CD14-positive monocyte (primary cell): ENCODE measurements at regions not wholly inside any gene's neighbourhood (a gene's known extent, or its start where the extent isn't known, plus 50 kb on each side); places are given as distances from the start of the nearest gene placed in this dataset.

Experiments used
- DNase-seq, 3 donors: peaks; one replicate each; pipeline ENCODE4 v3.0.0-alpha.2; 2011 to 2022
- H2AFZ ChIP-seq: 2 replicates; pipeline ENCODE4 v1.6.0; 2012; ENCODE audit warnings: mild to moderate bottlenecking, low read depth, low read length, inconsistent platforms; ENCODE audit not compliant: insufficient read depth, poor library complexity, severe bottlenecking
- H3K27ac ChIP-seq, 2 donors: 1 replicate in 1 of 2; 2 replicates in 1 of 2; pipeline ENCODE4 v1.5.1; 2012 to 2013; ENCODE audit warnings: low read length in 2 of 2, control low read depth in 1 of 2, inconsistent platforms in 1 of 2, low read depth in 1 of 2, mild to moderate bottlenecking in 1 of 2
- H3K27me3 ChIP-seq, 2 donors: one replicate each; pipeline versions ENCODE4 v1.6.0 to v1.6.1; 2011 to 2013; ENCODE audit warnings: low read length in 2 of 2; ENCODE audit not compliant: control insufficient read depth in 2 of 2, insufficient read depth in 2 of 2
- H3K36me3 ChIP-seq, 2 donors: replicated peaks in 1 of 2; 1 replicate in 1 of 2; 2 replicates in 1 of 2; pipeline versions ENCODE4 v1.5.1 to v1.6.1; 2012 to 2013; ENCODE audit warnings: low read length in 2 of 2, control low read depth in 1 of 2, inconsistent platforms in 1 of 2, mild to moderate bottlenecking in 1 of 2; ENCODE audit not compliant: insufficient read depth in 2 of 2, control insufficient read depth in 1 of 2
- H3K4me1 ChIP-seq, 2 donors: 1 replicate in 1 of 2; 2 replicates in 1 of 2; pipeline versions ENCODE4 v1.5.1 to v1.6.1; 2012 to 2013; ENCODE audit warnings: low read length in 2 of 2, control low read depth in 1 of 2, inconsistent platforms in 1 of 2, mild to moderate bottlenecking in 1 of 2, moderate library complexity in 1 of 2; ENCODE audit not compliant: insufficient read depth in 2 of 2, control insufficient read depth in 1 of 2
- H3K4me2 ChIP-seq: replicated peaks from 2 replicates; pipeline ENCODE3; 2012; ENCODE audit warnings: low read length, moderate library complexity, mild to moderate bottlenecking; ENCODE audit not compliant: poor library complexity, severe bottlenecking; ENCODE audit errors: extremely low read depth
- H3K4me3 ChIP-seq, 3 experiments: fragments of 200-600 bp in 1 of 3; sonication (generic) in 1 of 3; replicated peaks in 1 of 3; 1 replicate in 2 of 3; 2 replicates in 1 of 3; pipeline ENCODE4 v1.5.1; 2011 to 2013; ENCODE audit warnings: low read length in 3 of 3, mild to moderate bottlenecking in 3 of 3, control low read depth in 2 of 3, low read depth in 2 of 3, inconsistent platforms in 1 of 3, moderate library complexity in 1 of 3
- H3K79me2 ChIP-seq: 2 replicates; pipeline ENCODE4 v1.6.0; 2012; ENCODE audit warnings: mild to moderate bottlenecking, control low read depth, inconsistent platforms, low read length, moderate library complexity; ENCODE audit not compliant: insufficient read depth
- H3K9ac ChIP-seq: 2 replicates; pipeline ENCODE4 v1.6.0; 2017; ENCODE audit warnings: low read length, mild to moderate bottlenecking; ENCODE audit not compliant: insufficient read depth, poor library complexity, severe bottlenecking
- H3K9me3 ChIP-seq, 2 donors: replicated peaks in 1 of 2; 1 replicate in 1 of 2; 2 replicates in 1 of 2; pipeline versions ENCODE4 v1.5.1 to v1.6.1; 2012 to 2013; ENCODE audit warnings: low read length in 2 of 2, control low read depth in 1 of 2; ENCODE audit not compliant: control insufficient read depth in 1 of 2, insufficient read depth in 1 of 2
- H4K20me1 ChIP-seq: 2 replicates; pipeline ENCODE4 v1.6.0; 2012; ENCODE audit warnings: mild to moderate bottlenecking, low read length, control low read depth, moderate library complexity; ENCODE audit not compliant: insufficient read depth
- H3K27ac Mint-ChIP-seq, 7 donors: one replicate each; pipeline ENCODE4 v1.8.0; 2020; ENCODE audit warnings: mild to moderate bottlenecking in 7 of 7, mixed read lengths in 7 of 7, moderate library complexity in 6 of 7, inconsistent platforms in 2 of 7
- H3K27me3 Mint-ChIP-seq, 3 donors: one replicate each; pipeline ENCODE4 v1.8.0; 2021 to 2022; ENCODE audit warnings: low read depth in 3 of 3, mild to moderate bottlenecking in 3 of 3, mixed read lengths in 3 of 3, moderate library complexity in 3 of 3, inconsistent platforms in 1 of 3
- H3K36me3 Mint-ChIP-seq, 2 donors: one replicate each; pipeline ENCODE4 v1.8.0; 2020; ENCODE audit warnings: mixed read lengths in 2 of 2, inconsistent platforms in 1 of 2, mild to moderate bottlenecking in 1 of 2
- H3K4me1 Mint-ChIP-seq: one replicate; pipeline ENCODE4 v1.8.0; 2020; ENCODE audit warnings: mild to moderate bottlenecking, mixed read lengths
- H3K4me3 Mint-ChIP-seq, 2 donors: one replicate each; pipeline ENCODE4 v1.8.0; 2020; ENCODE audit warnings: mild to moderate bottlenecking in 2 of 2, mixed read lengths in 2 of 2, moderate library complexity in 1 of 2
- H3K9me3 Mint-ChIP-seq, 7 donors: one replicate each; pipeline ENCODE4 v1.8.0; 2020 to 2022; ENCODE audit warnings: mixed read lengths in 7 of 7, mild to moderate bottlenecking in 6 of 7, moderate library complexity in 6 of 7, inconsistent platforms in 2 of 7
- WGBS: methylation state at CpG from one replicate; pipeline ENCODE4 v1.1.5; 2013; ENCODE audit warnings: missing lambda C conversion rate; ENCODE audit not compliant: insufficient coverage; 5-methylcytosine and 5-hydroxymethylcytosine counted together
- intact Hi-C, 2 donors: fragments of 100-400 bp; cut with micrococcal nuclease; formaldehyde crosslinking; loops; one replicate each; pipeline versions ENCODE4 v1.15.0 to v1.15.1; 2023
- TF ChIP-seq, protein P1 (sequence below): fragments of 200-600 bp; IDR thresholded peaks from one replicate; pipeline ENCODE4 v1.8.0; 2022; ENCODE audit warnings: antibody characterized with exemption, mild to moderate bottlenecking

DNA sequence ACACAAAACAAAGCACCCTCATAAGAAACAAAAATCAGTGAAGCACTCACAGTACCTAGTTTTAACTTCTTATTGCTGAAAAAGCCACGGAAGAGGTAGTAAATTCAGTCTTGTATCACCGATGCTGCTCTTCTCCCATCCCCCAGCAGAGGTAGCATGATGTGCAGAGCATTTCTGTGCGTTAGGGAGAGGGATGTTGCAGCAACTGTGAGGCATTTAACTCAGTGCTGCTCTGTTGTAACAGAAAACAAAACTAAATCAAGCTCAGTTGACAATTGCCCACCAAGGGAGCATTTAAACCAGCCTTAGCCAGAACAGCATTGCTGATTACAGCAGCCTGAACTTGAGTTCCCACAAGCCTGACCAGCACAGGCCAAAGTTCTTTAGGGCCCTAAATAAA is 1279.7 kb upstream of the ADGRL3 start:
- no peaks in the 10 kb centered on the region for H3K36me3 ChIP-seq
- Mint-ChIP-seq H3K36me3 (no peaks in the 10 kb centered on the region), H3K9me3 (peaks cover 0 to 4% (median 2%) of the 10 kb centered on the region in 7 donors), H3K4me1 (no peaks in the 10 kb centered on the region), H3K4me3 (no peak overlapping the region), H3K27ac (no peak overlapping the region), H3K27me3 (peaks cover 0 to 2% (median 0%) of the 10 kb centered on the region in 3 donors)
- WGBS = no CpG with 5 or more reads among the region's 3 CpGs
- no peak overlapping the region for H2AFZ ChIP-seq
- H3K4me1 ChIP-seq = no peaks in the 10 kb centered on the region
- TF ChIP-seq, protein P1, sequence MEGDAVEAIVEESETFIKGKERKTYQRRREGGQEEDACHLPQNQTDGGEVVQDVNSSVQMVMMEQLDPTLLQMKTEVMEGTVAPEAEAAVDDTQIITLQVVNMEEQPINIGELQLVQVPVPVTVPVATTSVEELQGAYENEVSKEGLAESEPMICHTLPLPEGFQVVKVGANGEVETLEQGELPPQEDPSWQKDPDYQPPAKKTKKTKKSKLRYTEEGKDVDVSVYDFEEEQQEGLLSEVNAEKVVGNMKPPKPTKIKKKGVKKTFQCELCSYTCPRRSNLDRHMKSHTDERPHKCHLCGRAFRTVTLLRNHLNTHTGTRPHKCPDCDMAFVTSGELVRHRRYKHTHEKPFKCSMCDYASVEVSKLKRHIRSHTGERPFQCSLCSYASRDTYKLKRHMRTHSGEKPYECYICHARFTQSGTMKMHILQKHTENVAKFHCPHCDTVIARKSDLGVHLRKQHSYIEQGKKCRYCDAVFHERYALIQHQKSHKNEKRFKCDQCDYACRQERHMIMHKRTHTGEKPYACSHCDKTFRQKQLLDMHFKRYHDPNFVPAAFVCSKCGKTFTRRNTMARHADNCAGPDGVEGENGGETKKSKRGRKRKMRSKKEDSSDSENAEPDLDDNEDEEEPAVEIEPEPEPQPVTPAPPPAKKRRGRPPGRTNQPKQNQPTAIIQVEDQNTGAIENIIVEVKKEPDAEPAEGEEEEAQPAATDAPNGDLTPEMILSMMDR = no peak
- DNase-seq = no peak
- no peak overlapping the region for H3K9ac ChIP-seq
- no peaks in the 10 kb centered on the region for H3K79me2 ChIP-seq
- no peak overlapping the region for H3K4me2 ChIP-seq
- H3K27ac ChIP-seq = no peak overlapping the region
- peaks cover 4 to 11% of the 10 kb centered on the region in 2 donors for H3K9me3 ChIP-seq
- H3K4me3 ChIP-seq = no peak overlapping the region
- intact Hi-C loops = no loop called here
- H4K20me1 ChIP-seq = no peaks in the 10 kb centered on the region
- no peaks in the 10 kb centered on the region for H3K27me3 ChIP-seq

DNA sequence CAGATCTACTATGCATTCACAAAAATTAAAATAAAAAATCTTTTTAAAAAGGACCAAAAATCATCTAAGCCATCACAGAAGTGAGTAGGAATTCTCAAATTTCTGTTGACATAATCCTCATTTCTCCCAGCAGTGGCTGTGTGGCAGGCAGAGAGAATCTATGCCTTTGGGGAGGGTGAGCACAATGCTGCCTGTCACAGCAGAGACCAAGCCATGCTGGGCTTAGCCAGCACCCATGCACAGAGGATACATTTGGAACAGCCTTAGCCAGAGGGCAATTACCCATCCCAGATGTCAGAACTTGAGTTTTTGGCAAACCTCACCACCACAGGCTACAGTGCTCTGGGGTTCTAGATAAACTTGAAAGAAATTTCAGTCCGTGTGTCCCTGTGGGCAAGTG is 1274.8 kb upstream of the ADGRL3 start:
- peaks cover 0 to 10% (median 3%) of the 10 kb centered on the region in 7 donors for H3K9me3 Mint-ChIP-seq
- no peak for DNase-seq
- intact Hi-C loops = no loop called here

More for the DNA sequence above, 1274.8 kb upstream of the ADGRL3 start:
- TF ChIP-seq, protein P1 = no peak
- Histone ChIP-seq H3K27ac (no peak overlapping the region), H3K9me3 (peaks cover 4 to 17% of the 10 kb centered on the region in 2 donors), H3K4me1 (no peaks in the 10 kb centered on the region), H3K9ac (no peak overlapping the region), H3K79me2 (no peaks in the 10 kb centered on the region), H2AFZ (no peak overlapping the region), H3K27me3 (no peaks in the 10 kb centered on the region), H3K4me3 (no peak overlapping the region), H4K20me1 (no peaks in the 10 kb centered on the region), H3K36me3 (no peaks in the 10 kb centered on the region), H3K4me2 (no peak overlapping the region)
- 100% methylated on average over 1 of the region's 1 CpG for WGBS
- Mint-ChIP-seq H3K36me3 (no peaks in the 10 kb centered on the region), H3K27me3 (peaks cover 0 to 2% (median 0%) of the 10 kb centered on the region in 3 donors), H3K4me3 (no peak overlapping the region), H3K27ac (no peak overlapping the region), H3K4me1 (no peaks in the 10 kb centered on the region)
